ENCODE measurements at regions not wholly inside any gene's neighbourhood (a gene's known extent, or its start where the extent isn't known, plus 50 kb on each side); places are given as distances from the start of the nearest gene placed in this dataset.
A peak's percentile ranks its signal among the peaks of the same experiment; 100 is the strongest.
"Not testable (repeated sequence)": the region's sequence is repeated elsewhere in the genome, so short reads cannot be mapped to it uniquely, and the experiment has no call there.

DNA sequence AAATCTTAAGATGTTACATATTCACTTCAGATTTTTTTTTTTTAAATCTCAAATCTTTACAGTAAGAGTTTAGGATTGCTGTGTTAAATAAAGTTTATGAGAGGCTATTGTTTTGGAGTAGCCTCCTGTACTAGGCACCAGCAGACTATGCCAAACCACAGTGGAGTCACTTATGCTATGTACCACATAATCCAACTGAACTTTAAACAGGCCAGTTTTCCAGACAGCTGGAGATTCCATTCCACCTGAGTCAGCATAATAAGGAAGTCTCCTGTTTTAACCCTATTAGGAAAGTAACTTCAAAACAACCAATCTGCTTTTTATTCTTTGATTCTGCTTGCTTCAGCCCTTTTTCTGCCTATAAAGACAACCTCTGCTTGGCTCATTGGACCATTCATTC, 205.2 kb downstream of the CSNK1G3 start:
- H3K27me3 ChIP-seq (ENCODE audit: control insufficient read depth in 2 of 2, insufficient read depth in 2 of 2, low read length in 2 of 2): no peaks in the 10 kb centered on the region
- no peak overlapping the region for H3K4me3 ChIP-seq (ENCODE audit: low read length in 2 of 2)
- no peak overlapping the region for H3K9ac ChIP-seq (ENCODE audit: low read depth in 1 of 2, low read length in 2 of 2)
- H3K4me1 ChIP-seq (ENCODE audit: control insufficient read depth in 2 of 2, insufficient read depth in 2 of 2, low read length in 2 of 2): peaks cover 0 to 2% of the 10 kb centered on the region in 2 donors
- no peak overlapping the region for H3K27ac ChIP-seq (ENCODE audit: low read depth in 2 of 2, low read length in 2 of 2)
- no peaks in the 10 kb centered on the region for H3K36me3 ChIP-seq (ENCODE audit: control insufficient read depth in 2 of 2, insufficient read depth in 2 of 2, low read length in 2 of 2)
- H3K9me3 ChIP-seq (ENCODE audit: control insufficient read depth in 2 of 2, low read length in 2 of 2): no peaks in the 10 kb centered on the region

DNA sequence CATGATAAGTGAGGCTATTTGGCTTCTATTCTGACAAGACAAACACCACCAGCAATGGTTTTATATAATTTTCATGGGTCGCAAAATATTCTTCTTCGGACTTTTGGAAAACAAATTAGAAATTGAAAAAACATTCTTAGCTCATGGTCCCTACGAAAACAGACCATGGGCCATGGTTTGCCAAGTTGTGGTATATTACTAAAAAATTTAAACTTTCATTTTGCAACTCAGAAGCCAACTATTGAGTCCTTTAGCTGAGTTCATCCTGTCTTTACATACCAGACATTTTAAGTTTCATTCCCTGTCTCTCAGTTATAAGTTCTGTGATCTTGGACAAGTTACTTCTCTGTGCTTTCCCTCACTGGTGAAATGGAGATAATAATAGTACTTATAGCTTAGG, 198.1 kb downstream of the CSNK1G3 start:
- no peak overlapping the region for H3K27ac ChIP-seq (ENCODE audit: low read depth in 2 of 2, low read length in 2 of 2)
- H3K9ac ChIP-seq (ENCODE audit: low read depth in 1 of 2, low read length in 2 of 2): no peak overlapping the region
- H3K9me3 ChIP-seq (ENCODE audit: control insufficient read depth in 2 of 2, low read length in 2 of 2): no peaks in the 10 kb centered on the region
- H3K4me1 ChIP-seq (ENCODE audit: control insufficient read depth in 2 of 2, insufficient read depth in 2 of 2, low read length in 2 of 2): no peaks in the 10 kb centered on the region
- H3K4me3 ChIP-seq (ENCODE audit: low read length in 2 of 2): no peak overlapping the region
- H3K36me3 ChIP-seq (ENCODE audit: control insufficient read depth in 2 of 2, insufficient read depth in 2 of 2, low read length in 2 of 2): no peaks in the 10 kb centered on the region
- no peaks in the 10 kb centered on the region for H3K27me3 ChIP-seq (ENCODE audit: control insufficient read depth in 2 of 2, insufficient read depth in 2 of 2, low read length in 2 of 2)

DNA sequence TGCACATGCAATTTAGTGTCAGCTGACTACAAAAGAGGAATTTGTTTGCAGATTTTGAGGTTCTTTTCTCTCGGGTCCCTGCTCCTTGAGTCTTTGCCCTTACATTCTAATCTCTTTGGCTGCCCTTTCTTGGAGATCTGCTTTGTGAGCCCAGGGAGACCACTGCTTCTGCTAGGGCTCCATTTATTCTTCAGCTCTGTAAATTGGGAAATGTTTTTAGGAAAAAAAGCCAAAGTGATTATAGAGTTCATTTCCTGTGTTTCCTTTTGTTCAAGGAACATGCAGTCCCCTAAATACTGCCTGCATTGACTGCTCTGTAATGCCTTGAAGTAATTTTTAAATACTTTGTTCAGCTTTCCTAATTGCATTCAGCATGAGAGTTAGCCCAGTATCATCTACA, 197.4 kb downstream of the CSNK1G3 start:
- Histone ChIP-seq H3K4me1 (ENCODE audit: control insufficient read depth in 2 of 2, insufficient read depth in 2 of 2, low read length in 2 of 2) (no peaks in the 10 kb centered on the region), H3K9me3 (ENCODE audit: control insufficient read depth in 2 of 2, low read length in 2 of 2) (no peaks in the 10 kb centered on the region), H3K36me3 (ENCODE audit: control insufficient read depth in 2 of 2, insufficient read depth in 2 of 2, low read length in 2 of 2) (no peaks in the 10 kb centered on the region), H3K9ac (ENCODE audit: low read depth in 1 of 2, low read length in 2 of 2) (no peak overlapping the region), H3K27me3 (ENCODE audit: control insufficient read depth in 2 of 2, insufficient read depth in 2 of 2, low read length in 2 of 2) (no peaks in the 10 kb centered on the region), H3K27ac (ENCODE audit: low read depth in 2 of 2, low read length in 2 of 2) (no peak overlapping the region), H3K4me3 (ENCODE audit: low read length in 2 of 2) (no peak overlapping the region)

DNA sequence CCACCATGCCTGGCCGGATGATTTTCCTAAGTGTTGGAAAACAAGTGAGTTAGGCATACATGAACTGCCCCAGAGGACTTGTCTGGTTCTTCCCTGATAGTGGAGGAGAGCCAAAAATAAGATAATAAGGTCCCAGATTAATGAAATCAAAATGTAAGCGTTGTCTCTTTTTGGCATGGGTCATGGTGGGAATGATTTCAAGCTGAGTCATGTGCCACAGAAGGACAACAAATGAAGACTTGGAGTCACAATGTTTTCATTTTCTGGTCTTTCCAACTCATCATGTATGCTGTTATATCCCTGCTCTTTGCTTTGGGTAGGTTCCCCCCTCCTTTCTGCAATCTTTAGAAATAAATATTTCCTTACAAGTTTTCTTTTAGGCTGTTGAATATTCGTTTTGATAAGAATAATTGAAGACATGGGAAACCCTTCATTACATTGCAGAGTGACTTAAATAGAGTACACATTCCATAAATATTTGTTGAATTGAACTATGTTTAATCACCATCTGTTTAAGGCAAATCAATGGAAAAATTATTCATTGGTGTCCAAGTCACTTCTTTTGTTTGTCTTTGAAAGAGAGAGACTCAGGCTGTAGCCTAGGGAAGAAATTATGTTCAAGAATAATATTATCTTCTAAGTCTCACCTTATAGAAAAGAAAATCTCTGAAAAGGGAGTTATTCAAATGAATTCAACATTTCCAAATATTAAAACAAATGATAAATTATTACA, 196.3 kb downstream of the CSNK1G3 start:
- no peaks in the 10 kb centered on the region for H3K36me3 ChIP-seq (ENCODE audit: control insufficient read depth in 2 of 2, insufficient read depth in 2 of 2, low read length in 2 of 2)
- H3K27me3 ChIP-seq (ENCODE audit: control insufficient read depth in 2 of 2, insufficient read depth in 2 of 2, low read length in 2 of 2): no peaks in the 10 kb centered on the region
- H3K4me1 ChIP-seq (ENCODE audit: control insufficient read depth in 2 of 2, insufficient read depth in 2 of 2, low read length in 2 of 2): no peaks in the 10 kb centered on the region
- H3K4me3 ChIP-seq (ENCODE audit: low read length in 2 of 2): no peak overlapping the region
- H3K9ac ChIP-seq (ENCODE audit: low read depth in 1 of 2, low read length in 2 of 2): no peak overlapping the region
- no peak overlapping the region for H3K27ac ChIP-seq (ENCODE audit: low read depth in 2 of 2, low read length in 2 of 2)
- H3K9me3 ChIP-seq (ENCODE audit: control insufficient read depth in 2 of 2, low read length in 2 of 2): no peaks in the 10 kb centered on the region

DNA sequence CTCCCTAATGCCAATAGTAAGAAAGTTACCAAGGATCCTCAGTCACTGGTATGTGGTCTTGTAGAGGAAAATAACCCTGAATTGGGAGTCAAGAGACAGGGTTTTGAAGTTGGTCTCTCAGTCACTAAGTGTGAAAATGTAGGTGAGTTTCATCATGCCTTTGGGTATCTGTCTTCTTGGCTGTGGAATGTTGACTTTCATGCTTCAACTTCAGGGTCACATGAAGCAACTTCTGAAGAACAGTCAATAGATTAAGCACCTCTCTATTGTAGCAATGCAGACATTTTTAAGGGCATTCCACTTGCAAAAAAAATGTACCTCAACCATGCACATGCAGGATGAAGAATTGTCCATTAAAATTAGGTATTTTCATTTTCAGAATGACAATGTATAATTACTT, 194.6 kb downstream of the CSNK1G3 start:
- H3K36me3 ChIP-seq (ENCODE audit: control insufficient read depth in 2 of 2, insufficient read depth in 2 of 2, low read length in 2 of 2): no peaks in the 10 kb centered on the region
- no peaks in the 10 kb centered on the region for H3K4me1 ChIP-seq (ENCODE audit: control insufficient read depth in 2 of 2, insufficient read depth in 2 of 2, low read length in 2 of 2)
- no peak overlapping the region for H3K4me3 ChIP-seq (ENCODE audit: low read length in 2 of 2)
- no peak overlapping the region for H3K27ac ChIP-seq (ENCODE audit: low read depth in 2 of 2, low read length in 2 of 2)
- no peaks in the 10 kb centered on the region for H3K9me3 ChIP-seq (ENCODE audit: control insufficient read depth in 2 of 2, low read length in 2 of 2)
- no peaks in the 10 kb centered on the region for H3K27me3 ChIP-seq (ENCODE audit: control insufficient read depth in 2 of 2, insufficient read depth in 2 of 2, low read length in 2 of 2)
- H3K9ac ChIP-seq (ENCODE audit: low read depth in 1 of 2, low read length in 2 of 2): no peak overlapping the region

DNA sequence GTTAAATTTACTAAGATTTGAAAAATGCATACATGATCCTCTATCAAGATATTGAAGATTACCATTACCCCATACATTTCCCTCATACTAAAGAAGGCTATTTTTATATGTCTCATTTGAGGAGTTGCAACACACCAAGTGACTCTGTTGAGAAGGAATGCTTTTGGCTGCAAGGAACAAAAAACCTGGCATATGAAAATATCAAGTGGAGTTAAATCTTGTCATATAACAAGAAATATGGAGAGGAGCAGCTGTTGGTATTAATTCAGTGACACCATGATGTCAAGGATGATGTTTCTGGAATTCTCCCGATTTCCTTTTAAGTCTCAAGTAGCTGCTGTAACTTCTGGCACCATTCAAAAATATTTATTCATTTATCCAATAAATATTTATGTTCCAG, 193.8 kb downstream of the CSNK1G3 start:
- Histone ChIP-seq H3K4me3 (ENCODE audit: low read length in 2 of 2) (no peak overlapping the region), H3K27ac (ENCODE audit: low read depth in 2 of 2, low read length in 2 of 2) (no peak overlapping the region), H3K9ac (ENCODE audit: low read depth in 1 of 2, low read length in 2 of 2) (no peak overlapping the region), H3K4me1 (ENCODE audit: control insufficient read depth in 2 of 2, insufficient read depth in 2 of 2, low read length in 2 of 2) (no peaks in the 10 kb centered on the region), H3K9me3 (ENCODE audit: control insufficient read depth in 2 of 2, low read length in 2 of 2) (no peaks in the 10 kb centered on the region), H3K27me3 (ENCODE audit: control insufficient read depth in 2 of 2, insufficient read depth in 2 of 2, low read length in 2 of 2) (no peaks in the 10 kb centered on the region), H3K36me3 (ENCODE audit: control insufficient read depth in 2 of 2, insufficient read depth in 2 of 2, low read length in 2 of 2) (no peaks in the 10 kb centered on the region)

DNA sequence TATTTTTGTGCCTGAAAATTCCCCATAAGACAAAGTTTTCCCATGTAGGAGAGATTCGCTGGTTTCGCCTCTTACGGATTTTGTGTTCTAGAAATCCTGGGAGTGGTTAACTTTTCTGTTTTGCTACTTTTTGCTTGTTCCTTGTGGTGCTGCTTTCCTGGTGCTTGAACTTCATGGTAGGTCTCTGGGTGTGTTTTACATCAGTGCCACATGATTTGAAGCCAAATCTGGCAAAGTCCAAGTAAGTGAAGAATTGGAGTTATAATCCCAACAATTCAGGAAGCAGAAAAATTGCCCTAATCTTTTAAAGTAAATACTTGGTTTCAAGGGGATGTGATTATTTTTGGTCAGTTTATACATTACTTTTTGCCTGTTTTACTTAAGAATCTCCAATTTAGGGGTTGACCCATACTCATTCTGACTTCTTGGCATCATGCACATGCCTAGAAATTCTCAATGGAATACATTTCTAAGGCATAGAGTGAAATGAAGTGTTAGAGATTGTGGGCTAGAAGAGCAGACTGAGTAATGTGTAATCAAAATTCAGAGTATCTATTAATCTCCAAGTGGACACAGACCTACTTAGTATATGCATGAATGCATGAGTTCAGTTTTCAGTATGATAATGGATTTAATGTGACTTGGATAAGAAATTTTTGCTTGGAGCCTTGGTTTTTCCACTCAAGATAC, 189.7 kb downstream of the CSNK1G3 start:
- Histone ChIP-seq H3K27me3 (ENCODE audit: control insufficient read depth in 2 of 2, insufficient read depth in 2 of 2, low read length in 2 of 2) (no peaks in the 10 kb centered on the region), H3K9me3 (ENCODE audit: control insufficient read depth in 2 of 2, low read length in 2 of 2) (no peaks in the 10 kb centered on the region), H3K4me3 (ENCODE audit: low read length in 2 of 2) (no peak overlapping the region), H3K27ac (ENCODE audit: low read depth in 2 of 2, low read length in 2 of 2) (peak overlapping the region in 1 of 2 donors; percentile 42), H3K4me1 (ENCODE audit: control insufficient read depth in 2 of 2, insufficient read depth in 2 of 2, low read length in 2 of 2) (no peaks in the 10 kb centered on the region), H3K36me3 (ENCODE audit: control insufficient read depth in 2 of 2, insufficient read depth in 2 of 2, low read length in 2 of 2) (no peaks in the 10 kb centered on the region), H3K9ac (ENCODE audit: low read depth in 1 of 2, low read length in 2 of 2) (no peak overlapping the region)

DNA sequence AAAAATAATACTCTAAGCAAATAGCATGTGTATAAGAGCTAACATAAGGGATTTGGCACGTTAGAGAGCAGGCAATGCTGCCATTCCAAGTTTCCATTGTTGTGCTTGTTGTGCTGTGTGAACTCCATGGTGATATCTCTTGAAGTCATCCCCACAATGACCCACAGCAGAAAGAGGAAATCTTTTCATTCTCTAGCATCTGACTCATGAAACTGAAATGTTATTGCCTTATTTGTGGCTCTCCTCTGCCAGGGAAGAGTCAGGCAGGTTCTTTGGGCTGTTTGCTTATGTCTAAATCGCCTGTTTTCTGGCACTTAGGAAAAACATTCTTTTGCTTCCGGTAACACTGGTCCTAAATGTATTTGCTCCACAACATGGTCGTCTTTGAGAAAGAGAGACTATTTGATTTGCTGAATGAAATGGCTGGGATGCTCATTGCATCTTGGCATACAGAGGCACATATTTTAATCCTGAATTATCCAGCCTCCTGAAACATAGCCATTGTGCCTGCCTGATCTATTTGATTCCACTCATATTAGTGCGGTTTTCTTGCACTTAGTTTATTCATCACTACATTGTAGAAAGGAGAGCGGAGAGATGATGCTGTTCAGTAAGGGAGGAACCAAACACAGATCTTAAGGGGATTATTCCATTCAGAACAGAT, 188.8 kb downstream of the CSNK1G3 start:
- Histone ChIP-seq H3K4me1 (ENCODE audit: control insufficient read depth in 2 of 2, insufficient read depth in 2 of 2, low read length in 2 of 2) (no peaks in the 10 kb centered on the region), H3K27ac (ENCODE audit: low read depth in 2 of 2, low read length in 2 of 2) (peak overlapping the region in 1 of 2 donors; percentile 42), H3K4me3 (ENCODE audit: low read length in 2 of 2) (no peak overlapping the region), H3K36me3 (ENCODE audit: control insufficient read depth in 2 of 2, insufficient read depth in 2 of 2, low read length in 2 of 2) (no peaks in the 10 kb centered on the region), H3K9me3 (ENCODE audit: control insufficient read depth in 2 of 2, low read length in 2 of 2) (no peaks in the 10 kb centered on the region), H3K27me3 (ENCODE audit: control insufficient read depth in 2 of 2, insufficient read depth in 2 of 2, low read length in 2 of 2) (no peaks in the 10 kb centered on the region), H3K9ac (ENCODE audit: low read depth in 1 of 2, low read length in 2 of 2) (no peak overlapping the region)

DNA sequence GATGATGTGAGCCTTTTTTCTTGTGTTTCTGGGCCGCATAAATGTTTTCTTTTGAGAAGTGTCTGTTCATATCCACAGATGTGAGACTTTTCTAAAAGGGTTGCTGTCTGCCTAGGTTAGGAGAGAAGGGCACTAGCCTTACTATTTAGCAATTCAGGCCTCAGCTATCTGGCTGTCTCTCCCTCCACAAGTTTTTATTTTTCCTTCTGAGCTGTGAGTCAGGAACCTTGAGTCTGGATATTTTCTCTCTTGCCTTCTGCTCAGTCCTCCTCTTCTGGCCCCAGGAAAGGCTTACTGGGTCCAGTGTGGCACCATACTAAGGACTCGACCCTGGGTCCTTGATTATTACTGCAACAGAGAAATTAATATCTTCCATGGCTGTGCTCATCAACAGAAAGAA, 187.6 kb downstream of the CSNK1G3 start:
- peak overlapping the region; percentile 5 to 50 for H3K27ac ChIP-seq (ENCODE audit: low read depth in 2 of 2, low read length in 2 of 2)
- H3K27me3 ChIP-seq (ENCODE audit: control insufficient read depth in 2 of 2, insufficient read depth in 2 of 2, low read length in 2 of 2): no peaks in the 10 kb centered on the region
- no peaks in the 10 kb centered on the region for H3K9me3 ChIP-seq (ENCODE audit: control insufficient read depth in 2 of 2, low read length in 2 of 2)
- H3K4me1 ChIP-seq (ENCODE audit: control insufficient read depth in 2 of 2, insufficient read depth in 2 of 2, low read length in 2 of 2): no peaks in the 10 kb centered on the region
- H3K36me3 ChIP-seq (ENCODE audit: control insufficient read depth in 2 of 2, insufficient read depth in 2 of 2, low read length in 2 of 2): no peaks in the 10 kb centered on the region
- no peak overlapping the region for H3K4me3 ChIP-seq (ENCODE audit: low read length in 2 of 2)
- H3K9ac ChIP-seq (ENCODE audit: low read depth in 1 of 2, low read length in 2 of 2): no peak overlapping the region

DNA sequence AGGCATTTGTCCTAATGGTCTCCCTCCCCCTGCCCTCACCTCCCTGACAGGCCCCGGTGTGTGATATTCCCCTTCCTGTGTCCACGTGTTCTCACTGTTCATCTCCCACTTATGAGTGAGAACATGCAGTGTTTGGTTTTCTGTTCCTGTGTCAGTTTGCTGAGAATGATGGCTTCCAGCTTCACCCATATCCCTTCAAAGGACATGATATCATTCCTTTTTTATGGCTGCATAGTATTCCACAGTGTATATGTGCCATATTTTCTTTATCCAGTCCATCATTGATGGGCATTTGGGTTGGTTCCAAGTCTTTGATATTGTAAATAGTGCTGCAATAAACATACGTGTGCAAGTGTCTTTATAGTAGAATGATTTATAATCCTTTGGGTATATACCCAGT, 187.0 kb downstream of the CSNK1G3 start:
- not testable (repeated sequence) for H3K4me3 ChIP-seq (ENCODE audit: low read length in 2 of 2); H3K27me3 ChIP-seq (ENCODE audit: control insufficient read depth in 2 of 2, insufficient read depth in 2 of 2, low read length in 2 of 2); H3K9me3 ChIP-seq (ENCODE audit: control insufficient read depth in 2 of 2, low read length in 2 of 2); H3K36me3 ChIP-seq (ENCODE audit: control insufficient read depth in 2 of 2, insufficient read depth in 2 of 2, low read length in 2 of 2); H3K9ac ChIP-seq (ENCODE audit: low read depth in 1 of 2, low read length in 2 of 2); H3K4me1 ChIP-seq (ENCODE audit: control insufficient read depth in 2 of 2, insufficient read depth in 2 of 2, low read length in 2 of 2); H3K27ac ChIP-seq (ENCODE audit: low read depth in 2 of 2, low read length in 2 of 2)

Measured in mucosa of rectum (tissue), 2 donors.